ENCODE measurements at regions not wholly inside any gene's neighbourhood (a gene's known extent, or its start where the extent isn't known, plus 50 kb on each side); places are given as distances from the start of the nearest gene placed in this dataset.

DNA sequence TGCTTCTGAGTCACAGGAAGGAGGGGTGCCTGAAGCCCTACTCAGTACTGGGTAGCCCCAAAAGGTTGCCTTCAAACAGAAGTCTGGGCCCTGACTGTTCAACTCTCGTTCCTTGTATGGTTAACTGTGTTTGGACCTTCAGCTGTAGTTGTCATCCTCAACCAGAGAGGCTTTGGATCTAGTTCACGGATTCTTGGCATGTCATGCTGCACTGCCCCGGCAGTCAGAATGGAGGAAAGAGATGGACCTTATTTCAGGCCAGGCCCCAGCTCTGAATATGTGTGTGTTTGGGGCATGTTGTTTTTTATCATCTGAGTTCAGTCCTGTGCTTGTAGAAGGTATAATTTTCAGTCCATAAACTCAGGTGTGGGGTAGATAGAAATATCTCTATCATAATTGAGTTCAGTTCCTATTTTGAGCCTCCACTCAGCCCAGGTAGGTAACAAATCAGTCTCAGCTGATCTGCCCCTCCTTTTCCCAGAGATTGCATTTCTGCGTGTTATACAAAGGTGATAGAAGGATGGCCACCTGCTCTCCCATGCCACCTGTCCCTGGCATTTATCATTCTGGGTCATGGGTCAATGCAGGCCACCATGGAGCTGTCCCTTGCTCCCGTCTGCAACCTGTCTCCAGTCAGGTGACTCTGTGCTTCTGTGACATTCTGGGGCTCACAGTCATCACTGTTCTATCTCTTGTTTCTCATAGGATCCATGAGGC is 127.5 kb upstream of the CPEB4 start:
- TF ChIP-seq EZH2 (IDR thresholded peaks at IDR 0.05) (no peak), POLR2AphosphoS5 (IDR thresholded peaks at IDR 0.05; ENCODE audit: borderline replicate concordance, low read depth, low read length) (no peak), FOXP2 (optimal IDR thresholded peaks at IDR 0.05; ENCODE audit: control extremely low read depth, extremely low read length, insufficient read depth) (no peak)

All from SK-N-MC (cell line).